ENCODE measurements at regions not wholly inside any gene's neighbourhood (a gene's known extent, or its start where the extent isn't known, plus 50 kb on each side); places are given as distances from the start of the nearest gene placed in this dataset.

DNA sequence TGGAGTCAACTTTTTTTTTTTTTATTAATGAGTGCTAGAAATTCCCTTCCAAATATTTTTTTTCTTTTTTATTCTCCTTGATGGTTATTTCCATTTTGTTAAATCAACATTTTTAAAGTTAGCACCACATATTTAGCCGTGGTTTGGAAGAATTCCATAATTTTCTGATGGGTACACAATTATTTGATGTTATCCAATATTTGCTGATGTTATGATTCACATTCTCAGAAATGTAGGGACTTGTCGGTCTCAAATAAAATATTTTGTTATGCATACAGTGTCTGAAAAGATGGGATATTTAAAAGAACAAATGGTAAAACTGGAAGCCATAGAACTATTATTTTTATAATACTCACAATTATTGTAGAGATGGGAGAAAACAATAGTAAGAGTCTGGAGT is 911.5 kb upstream of the GBE1 start:
- Histone ChIP-seq H3K27ac (ENCODE audit: low read length) (no peak overlapping the region), H3K27me3 (replicated peaks; ENCODE audit: insufficient read depth, low read length) (no peaks in the 10 kb centered on the region), H3F3A (ENCODE audit: insufficient read depth, low read length) (no peaks in the 10 kb centered on the region), H3K4me1 (ENCODE audit: low read length) (no peaks in the 10 kb centered on the region), H3K9me3 (replicated peaks; ENCODE audit: insufficient read depth, low read length) (no peaks in the 10 kb centered on the region), H3K9me2 (replicated peaks; ENCODE audit: insufficient read depth, low read length) (no peaks in the 10 kb centered on the region), H3K9ac (ENCODE audit: low read length) (no peak overlapping the region), H2AFZ (ENCODE audit: low read length) (no peak overlapping the region), H4K20me1 (ENCODE audit: insufficient read depth, low read length) (no peaks in the 10 kb centered on the region), H3K79me2 (ENCODE audit: low read length) (no peaks in the 10 kb centered on the region), H3K36me3 (replicated peaks; ENCODE audit: insufficient read depth, low read length) (no peaks in the 10 kb centered on the region), H3K4me2 (ENCODE audit: low read depth, low read length) (no peak overlapping the region), H3K4me3 (ENCODE audit: low read length) (no peak overlapping the region)
- TF ChIP-seq, protein P1, sequence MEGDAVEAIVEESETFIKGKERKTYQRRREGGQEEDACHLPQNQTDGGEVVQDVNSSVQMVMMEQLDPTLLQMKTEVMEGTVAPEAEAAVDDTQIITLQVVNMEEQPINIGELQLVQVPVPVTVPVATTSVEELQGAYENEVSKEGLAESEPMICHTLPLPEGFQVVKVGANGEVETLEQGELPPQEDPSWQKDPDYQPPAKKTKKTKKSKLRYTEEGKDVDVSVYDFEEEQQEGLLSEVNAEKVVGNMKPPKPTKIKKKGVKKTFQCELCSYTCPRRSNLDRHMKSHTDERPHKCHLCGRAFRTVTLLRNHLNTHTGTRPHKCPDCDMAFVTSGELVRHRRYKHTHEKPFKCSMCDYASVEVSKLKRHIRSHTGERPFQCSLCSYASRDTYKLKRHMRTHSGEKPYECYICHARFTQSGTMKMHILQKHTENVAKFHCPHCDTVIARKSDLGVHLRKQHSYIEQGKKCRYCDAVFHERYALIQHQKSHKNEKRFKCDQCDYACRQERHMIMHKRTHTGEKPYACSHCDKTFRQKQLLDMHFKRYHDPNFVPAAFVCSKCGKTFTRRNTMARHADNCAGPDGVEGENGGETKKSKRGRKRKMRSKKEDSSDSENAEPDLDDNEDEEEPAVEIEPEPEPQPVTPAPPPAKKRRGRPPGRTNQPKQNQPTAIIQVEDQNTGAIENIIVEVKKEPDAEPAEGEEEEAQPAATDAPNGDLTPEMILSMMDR (IDR thresholded peaks at IDR 0.05; ENCODE audit: low read length), result no peak
- TF ChIP-seq EZH2 (optimal IDR thresholded peaks at IDR 0.05; ENCODE audit: low read depth, low read length), result no peak
- TF ChIP-seq EZH2phosphoT487 (IDR thresholded peaks at IDR 0.05; ENCODE audit: low read length), result no peak
- DNase-seq, result no peak

DNA sequence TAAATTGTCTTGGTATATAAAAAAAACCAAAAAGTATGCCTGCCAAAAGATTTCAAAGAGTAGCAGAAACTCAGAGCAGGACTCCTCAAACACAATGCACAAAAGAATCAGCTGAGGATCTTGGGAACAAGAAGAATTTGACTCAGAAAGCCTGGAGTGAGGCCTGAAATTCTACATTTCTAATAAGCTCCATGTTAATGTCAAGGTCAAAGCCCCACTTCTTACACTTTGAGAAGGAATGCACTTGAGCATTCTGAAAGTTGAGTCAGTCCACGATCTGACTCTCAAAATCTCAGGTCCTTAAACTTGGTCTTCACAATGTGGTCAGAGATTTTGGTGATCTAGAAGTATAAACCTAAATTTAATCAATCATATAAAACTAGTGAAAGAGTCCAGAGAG is 910.0 kb upstream of the GBE1 start:
- H3K79me2 ChIP-seq (ENCODE audit: low read length), result no peaks in the 10 kb centered on the region
- TF ChIP-seq EZH2phosphoT487 (IDR thresholded peaks at IDR 0.05; ENCODE audit: low read length) (no peak), EZH2 (optimal IDR thresholded peaks at IDR 0.05; ENCODE audit: low read depth, low read length) (no peak)
- TF ChIP-seq, protein P1 (IDR thresholded peaks at IDR 0.05; ENCODE audit: low read length), result no peak
- no peak overlapping the region for H3K27ac ChIP-seq (ENCODE audit: low read length)
- no peaks in the 10 kb centered on the region for H3K9me3 ChIP-seq (replicated peaks; ENCODE audit: insufficient read depth, low read length)
- H3K4me2 ChIP-seq (ENCODE audit: low read depth, low read length), result no peak overlapping the region
- H3K27me3 ChIP-seq (replicated peaks; ENCODE audit: insufficient read depth, low read length), result no peaks in the 10 kb centered on the region
- no peaks in the 10 kb centered on the region for H4K20me1 ChIP-seq (ENCODE audit: insufficient read depth, low read length)
- H3F3A ChIP-seq (ENCODE audit: insufficient read depth, low read length), result no peaks in the 10 kb centered on the region
- DNase-seq, result no peak
- H3K36me3 ChIP-seq (replicated peaks; ENCODE audit: insufficient read depth, low read length), result no peaks in the 10 kb centered on the region
- H2AFZ ChIP-seq (ENCODE audit: low read length), result no peak overlapping the region
- H3K9ac ChIP-seq (ENCODE audit: low read length), result no peak overlapping the region
- no peak overlapping the region for H3K4me3 ChIP-seq (ENCODE audit: low read length)
- H3K4me1 ChIP-seq (ENCODE audit: low read length), result no peaks in the 10 kb centered on the region
- H3K9me2 ChIP-seq (replicated peaks; ENCODE audit: insufficient read depth, low read length), result no peaks in the 10 kb centered on the region

DNA sequence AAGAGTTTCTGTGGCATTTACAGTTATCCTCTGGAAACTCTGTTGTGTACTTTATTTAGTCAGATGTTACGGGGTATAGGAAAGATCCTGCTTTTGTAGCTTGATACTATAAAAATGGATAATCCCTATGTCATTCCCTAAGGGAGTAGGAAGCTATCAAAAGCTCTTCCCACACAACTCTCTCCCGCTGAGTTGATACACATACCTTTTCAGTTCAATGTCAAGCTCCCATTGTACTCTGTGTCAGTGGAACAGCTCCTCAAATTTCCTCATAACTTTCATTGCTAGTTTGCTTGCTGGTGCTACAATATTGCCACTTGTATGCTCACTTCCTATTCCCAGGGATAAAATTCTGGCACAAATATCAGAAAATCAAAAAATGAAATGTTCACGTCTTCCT is 893.3 kb upstream of the GBE1 start:
- no peaks in the 10 kb centered on the region for H3K79me2 ChIP-seq (ENCODE audit: low read length)
- no peaks in the 10 kb centered on the region for H4K20me1 ChIP-seq (ENCODE audit: insufficient read depth, low read length)
- no peak for DNase-seq
- H2AFZ ChIP-seq (ENCODE audit: low read length), result no peak overlapping the region
- no peaks in the 10 kb centered on the region for H3K9me2 ChIP-seq (replicated peaks; ENCODE audit: insufficient read depth, low read length)
- no peak overlapping the region for H3K4me2 ChIP-seq (ENCODE audit: low read depth, low read length)
- no peak overlapping the region for H3K9ac ChIP-seq (ENCODE audit: low read length)
- no peaks in the 10 kb centered on the region for H3K27me3 ChIP-seq (replicated peaks; ENCODE audit: insufficient read depth, low read length)
- no peaks in the 10 kb centered on the region for H3K9me3 ChIP-seq (replicated peaks; ENCODE audit: insufficient read depth, low read length)
- no peaks in the 10 kb centered on the region for H3K36me3 ChIP-seq (replicated peaks; ENCODE audit: insufficient read depth, low read length)
- TF ChIP-seq EZH2phosphoT487 (IDR thresholded peaks at IDR 0.05; ENCODE audit: low read length), result no peak
- no peak for TF ChIP-seq EZH2 (optimal IDR thresholded peaks at IDR 0.05; ENCODE audit: low read depth, low read length)
- TF ChIP-seq, protein P1 (IDR thresholded peaks at IDR 0.05; ENCODE audit: low read length), result no peak
- no peaks in the 10 kb centered on the region for H3F3A ChIP-seq (ENCODE audit: insufficient read depth, low read length)
- H3K4me3 ChIP-seq (ENCODE audit: low read length), result no peak overlapping the region
- H3K27ac ChIP-seq (ENCODE audit: low read length), result no peak overlapping the region
- H3K4me1 ChIP-seq (ENCODE audit: low read length), result no peaks in the 10 kb centered on the region

Data from MM.1S (cell line).